Thyroid gland (tissue), 4 donors: ENCODE measurements at regions not wholly inside any gene's neighbourhood (a gene's known extent, or its start where the extent isn't known, plus 50 kb on each side); places are given as distances from the start of the nearest gene placed in this dataset.

Experiments used
- DNase-seq, 2 donors: peaks; one replicate each; pipeline ENCODE4 v3.0.0-alpha.2; 2019
- H3K27ac ChIP-seq, 3 donors: fragments of 200-600 bp; sonication (generic); 1 replicate in 2 of 3; 2 replicates in 1 of 3; pipeline ENCODE4 v1.5.1; 2016 to 2019; ENCODE audit warnings: mild to moderate bottlenecking in 1 of 3, moderate library complexity in 1 of 3
- H3K27me3 ChIP-seq: fragments of 200-600 bp; sonication (generic); one replicate; pipeline ENCODE4 v1.5.1; 2019
- H3K36me3 ChIP-seq, 2 donors: fragments of 200-600 bp; sonication (generic); one replicate each; pipeline ENCODE4 v1.5.1; 2016 to 2019
- H3K4me1 ChIP-seq, 2 donors: fragments of 200-600 bp; sonication (generic); one replicate each; pipeline ENCODE4 v1.5.1; 2017 to 2019
- H3K4me3 ChIP-seq, 3 donors: fragments of 200-600 bp; sonication (generic); replicated peaks in 1 of 3; 1 replicate in 2 of 3; 2 replicates in 1 of 3; pipeline ENCODE4 v1.5.1; 2016; ENCODE audit warnings: mild to moderate bottlenecking in 1 of 3
- H3K9me3 ChIP-seq: fragments of 200-600 bp; sonication (generic); one replicate; pipeline ENCODE4 v1.5.1; 2017
- POLR2A ChIP-seq, 2 donors: fragments of 450-650 bp; IDR thresholded peaks; one replicate each; pipeline ENCODE4 v1.6.1; 2017; ENCODE audit warnings: antibody characterized with exemption in 2 of 2, mild to moderate bottlenecking in 2 of 2, moderate library complexity in 1 of 2
- WGBS, 2 donors: methylation state at CpG; one replicate each; pipeline ENCODE4 v1.1.5; 2017; 5-methylcytosine and 5-hydroxymethylcytosine counted together
- intact Hi-C: fragments of 100-400 bp; cut with DNase I; formaldehyde crosslinking; loops from one replicate; pipeline ENCODE4 v1.15.1; 2023
- TF ChIP-seq, protein P1 (sequence below), 6 experiments: fragments of 200-600 bp in 3 of 6; fragments of 450-650 bp in 3 of 6; sonication (generic) in 3 of 6; IDR thresholded peaks; one replicate each; pipeline ENCODE4 v1.5.1; 2016 to 2019; ENCODE audit warnings: antibody characterized with exemption in 6 of 6, mild to moderate bottlenecking in 2 of 6, inconsistent platforms in 1 of 6, moderate library complexity in 1 of 6

DNA sequence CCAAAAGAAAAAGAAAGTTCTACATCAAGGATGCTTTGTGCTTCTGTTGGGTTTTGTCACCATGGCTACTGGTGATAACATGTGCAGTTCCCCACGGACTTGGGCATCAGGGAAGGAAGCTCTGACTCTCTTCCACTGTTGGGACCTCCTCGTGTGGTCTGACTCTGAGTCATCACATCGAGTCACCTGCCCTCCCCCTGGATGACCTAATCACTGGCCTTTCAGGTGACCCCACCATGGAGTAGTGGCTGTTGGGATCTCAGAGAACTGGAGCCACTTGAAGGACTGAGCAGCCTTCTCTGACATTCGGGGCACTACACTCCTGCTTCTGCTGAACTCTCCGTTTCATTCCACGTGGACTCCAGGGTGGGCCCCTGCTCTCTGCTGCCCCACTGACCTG is 60.8 kb upstream of the DOCK1 start:
- no peak overlapping the region for H3K27ac ChIP-seq
- no peaks in the 10 kb centered on the region for H3K27me3 ChIP-seq
- intact Hi-C loops: no loop called here
- TF ChIP-seq, protein P1, sequence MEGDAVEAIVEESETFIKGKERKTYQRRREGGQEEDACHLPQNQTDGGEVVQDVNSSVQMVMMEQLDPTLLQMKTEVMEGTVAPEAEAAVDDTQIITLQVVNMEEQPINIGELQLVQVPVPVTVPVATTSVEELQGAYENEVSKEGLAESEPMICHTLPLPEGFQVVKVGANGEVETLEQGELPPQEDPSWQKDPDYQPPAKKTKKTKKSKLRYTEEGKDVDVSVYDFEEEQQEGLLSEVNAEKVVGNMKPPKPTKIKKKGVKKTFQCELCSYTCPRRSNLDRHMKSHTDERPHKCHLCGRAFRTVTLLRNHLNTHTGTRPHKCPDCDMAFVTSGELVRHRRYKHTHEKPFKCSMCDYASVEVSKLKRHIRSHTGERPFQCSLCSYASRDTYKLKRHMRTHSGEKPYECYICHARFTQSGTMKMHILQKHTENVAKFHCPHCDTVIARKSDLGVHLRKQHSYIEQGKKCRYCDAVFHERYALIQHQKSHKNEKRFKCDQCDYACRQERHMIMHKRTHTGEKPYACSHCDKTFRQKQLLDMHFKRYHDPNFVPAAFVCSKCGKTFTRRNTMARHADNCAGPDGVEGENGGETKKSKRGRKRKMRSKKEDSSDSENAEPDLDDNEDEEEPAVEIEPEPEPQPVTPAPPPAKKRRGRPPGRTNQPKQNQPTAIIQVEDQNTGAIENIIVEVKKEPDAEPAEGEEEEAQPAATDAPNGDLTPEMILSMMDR (IDR thresholded peaks at IDR 0.05): no peak
- TF ChIP-seq POLR2A (IDR thresholded peaks at IDR 0.05): no peak
- H3K4me1 ChIP-seq: peaks cover 0 to 2% of the 10 kb centered on the region in 2 donors
- H3K36me3 ChIP-seq: no peaks in the 10 kb centered on the region
- H3K9me3 ChIP-seq: no peaks in the 10 kb centered on the region
- no peak for DNase-seq
- H3K4me3 ChIP-seq: no peak overlapping the region
- WGBS, 2 donors: 72 to 77% methylated on average over 6 of the region's 6 CpGs

GRCh38 chr10:126846469-126846868 is 58.8 kb upstream of the DOCK1 start:
- TF ChIP-seq POLR2A (IDR thresholded peaks at IDR 0.05): no peak
- TF ChIP-seq, protein P1 (IDR thresholded peaks at IDR 0.05): no peak
- no peaks in the 10 kb centered on the region for H3K9me3 ChIP-seq
- 83 to 90% methylated on average over 9 of the region's 9 CpGs for WGBS, 2 donors
- intact Hi-C loops: no loop called here
- no peaks in the 10 kb centered on the region for H3K36me3 ChIP-seq
- no peak overlapping the region for H3K27ac ChIP-seq
- H3K27me3 ChIP-seq: no peaks in the 10 kb centered on the region
- no peak overlapping the region for H3K4me3 ChIP-seq
- H3K4me1 ChIP-seq: no peaks in the 10 kb centered on the region
- DNase-seq: no peak

GRCh38 chr10:126846959-126847358 is 58.3 kb upstream of the DOCK1 start:
- no peak for TF ChIP-seq POLR2A (IDR thresholded peaks at IDR 0.05)
- TF ChIP-seq, protein P1 (IDR thresholded peaks at IDR 0.05): no peak
- Histone ChIP-seq H3K27me3 (no peaks in the 10 kb centered on the region), H3K4me3 (no peak overlapping the region), H3K9me3 (no peaks in the 10 kb centered on the region), H3K27ac (no peak overlapping the region), H3K4me1 (no peaks in the 10 kb centered on the region), H3K36me3 (no peaks in the 10 kb centered on the region)
- intact Hi-C loops: no loop called here
- no peak for DNase-seq
- 84 to 91% methylated on average over 2 of the region's 2 CpGs for WGBS, 2 donors

GRCh38 chr10:126847666-126848065 is 57.6 kb upstream of the DOCK1 start:
- DNase-seq: no peak
- 94 to 96% methylated on average over 7 of the region's 7 CpGs for WGBS, 2 donors
- H3K27me3 ChIP-seq: no peaks in the 10 kb centered on the region
- TF ChIP-seq, protein P1 (IDR thresholded peaks at IDR 0.05): no peak
- no peak for TF ChIP-seq POLR2A (IDR thresholded peaks at IDR 0.05)
- H3K36me3 ChIP-seq: no peaks in the 10 kb centered on the region
- no peaks in the 10 kb centered on the region for H3K9me3 ChIP-seq
- intact Hi-C loops: no loop called here
- H3K27ac ChIP-seq: no peak overlapping the region
- H3K4me3 ChIP-seq: no peak overlapping the region
- H3K4me1 ChIP-seq: no peaks in the 10 kb centered on the region

DNA sequence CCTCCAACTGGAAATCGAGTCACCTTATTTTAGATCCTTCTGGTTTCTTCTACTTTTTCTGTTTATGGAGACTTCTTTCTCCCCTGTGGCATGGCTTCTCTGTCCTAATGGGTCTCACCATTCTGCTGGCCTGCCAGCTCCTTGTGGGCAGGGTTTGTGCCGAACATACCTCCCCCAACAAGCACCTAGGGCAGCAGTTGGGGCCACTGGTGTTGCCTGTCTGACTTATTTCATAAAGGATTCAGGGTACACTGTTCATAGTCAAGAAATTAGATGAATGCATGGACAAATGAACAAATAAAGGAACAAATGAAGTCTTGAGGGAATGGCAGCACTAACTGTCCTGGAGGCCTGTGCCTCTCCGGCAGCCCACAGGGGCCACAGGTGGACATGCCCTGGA is 55.6 kb upstream of the DOCK1 start:
- Histone ChIP-seq H3K36me3 (no peaks in the 10 kb centered on the region), H3K4me3 (no peak overlapping the region), H3K27me3 (no peaks in the 10 kb centered on the region), H3K4me1 (no peaks in the 10 kb centered on the region), H3K9me3 (no peaks in the 10 kb centered on the region), H3K27ac (no peak overlapping the region)
- intact Hi-C loops: no loop called here
- TF ChIP-seq, protein P1 (IDR thresholded peaks at IDR 0.05): no peak
- no peak for TF ChIP-seq POLR2A (IDR thresholded peaks at IDR 0.05)
- 95 to 100% methylated on average over 3 of the region's 3 CpGs for WGBS, 2 donors
- no peak for DNase-seq
